ENCODE measurements at regions not wholly inside any gene's neighbourhood (a gene's known extent, or its start where the extent isn't known, plus 50 kb on each side); places are given as distances from the start of the nearest gene placed in this dataset.

DNA sequence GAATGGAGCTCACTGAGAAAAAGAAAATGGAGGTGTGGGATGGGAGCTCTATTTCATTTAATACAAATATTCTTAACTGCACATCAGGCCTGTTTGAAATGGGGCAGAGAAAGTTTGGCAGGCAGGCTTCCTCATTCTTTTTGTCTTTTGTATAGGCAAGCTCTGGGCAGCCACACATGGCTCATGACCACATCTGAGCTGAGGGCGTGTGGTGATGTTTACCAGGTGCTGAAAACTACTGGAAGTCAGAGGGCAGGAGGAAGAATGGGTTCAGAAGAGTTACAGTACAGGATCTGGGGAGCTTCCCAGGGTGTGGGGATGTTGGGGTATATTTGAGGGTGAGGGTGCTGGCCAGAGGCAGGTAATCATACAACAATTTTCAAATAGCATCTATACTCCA, 66.3 kb upstream of the NAV2 start:
- TF ChIP-seq, protein P1, sequence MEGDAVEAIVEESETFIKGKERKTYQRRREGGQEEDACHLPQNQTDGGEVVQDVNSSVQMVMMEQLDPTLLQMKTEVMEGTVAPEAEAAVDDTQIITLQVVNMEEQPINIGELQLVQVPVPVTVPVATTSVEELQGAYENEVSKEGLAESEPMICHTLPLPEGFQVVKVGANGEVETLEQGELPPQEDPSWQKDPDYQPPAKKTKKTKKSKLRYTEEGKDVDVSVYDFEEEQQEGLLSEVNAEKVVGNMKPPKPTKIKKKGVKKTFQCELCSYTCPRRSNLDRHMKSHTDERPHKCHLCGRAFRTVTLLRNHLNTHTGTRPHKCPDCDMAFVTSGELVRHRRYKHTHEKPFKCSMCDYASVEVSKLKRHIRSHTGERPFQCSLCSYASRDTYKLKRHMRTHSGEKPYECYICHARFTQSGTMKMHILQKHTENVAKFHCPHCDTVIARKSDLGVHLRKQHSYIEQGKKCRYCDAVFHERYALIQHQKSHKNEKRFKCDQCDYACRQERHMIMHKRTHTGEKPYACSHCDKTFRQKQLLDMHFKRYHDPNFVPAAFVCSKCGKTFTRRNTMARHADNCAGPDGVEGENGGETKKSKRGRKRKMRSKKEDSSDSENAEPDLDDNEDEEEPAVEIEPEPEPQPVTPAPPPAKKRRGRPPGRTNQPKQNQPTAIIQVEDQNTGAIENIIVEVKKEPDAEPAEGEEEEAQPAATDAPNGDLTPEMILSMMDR (IDR thresholded peaks at IDR 0.05; ENCODE audit: low read depth, low read length) = no peak
- TF ChIP-seq POLR2A (IDR thresholded peaks at IDR 0.05; ENCODE audit: extremely low read depth, insufficient read length) (no peak), MYC (IDR thresholded peaks at IDR 0.05; ENCODE audit: low read depth, low read length) (no peak)
- TF ChIP-seq, protein P2, sequence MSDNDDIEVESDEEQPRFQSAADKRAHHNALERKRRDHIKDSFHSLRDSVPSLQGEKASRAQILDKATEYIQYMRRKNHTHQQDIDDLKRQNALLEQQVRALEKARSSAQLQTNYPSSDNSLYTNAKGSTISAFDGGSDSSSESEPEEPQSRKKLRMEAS (IDR thresholded peaks at IDR 0.05; ENCODE audit: low read depth, low read length) = no peak

All from NB4 (cell line).